CD4-positive, CD25-positive, alpha-beta regulatory T cell (primary cell): ENCODE measurements at regions not wholly inside any gene's neighbourhood (a gene's known extent, or its start where the extent isn't known, plus 50 kb on each side); places are given as distances from the start of the nearest gene placed in this dataset.

Experiments used
- ATAC-seq, 2 donors: fragments of 150-1000 bp; cut with Tn5 transposase; one replicate each; pipeline ENCODE4 v1.10.0; 2021; ENCODE audit warnings: low read depth in 2 of 2, moderate number of reproducible peaks in 2 of 2, moderate library complexity in 1 of 2
- DNase-seq, 3 donors: peaks; one replicate each; pipeline versions ENCODE4 v3.0.0 to v3.0.0-alpha.2; 2012 to 2022; ENCODE audit warnings: mixed read lengths in 1 of 3
- H3K27ac ChIP-seq: one replicate; pipeline ENCODE4 v1.7.0; 2013; ENCODE audit warnings: mild to moderate bottlenecking, low read length; ENCODE audit not compliant: insufficient read depth, poor library complexity, severe bottlenecking
- H3K27me3 ChIP-seq: one replicate; pipeline ENCODE4 v1.7.0; 2013; ENCODE audit warnings: low read length; ENCODE audit not compliant: control insufficient read depth, insufficient read depth
- H3K36me3 ChIP-seq: one replicate; pipeline ENCODE4 v1.7.0; 2013; ENCODE audit warnings: mild to moderate bottlenecking, low read length, moderate library complexity; ENCODE audit not compliant: control insufficient read depth, insufficient read depth
- H3K4me1 ChIP-seq: 2 replicates; pipeline ENCODE4 v1.7.0; 2013; ENCODE audit warnings: mild to moderate bottlenecking, low read length; ENCODE audit not compliant: insufficient read depth, control insufficient read depth, poor library complexity, severe bottlenecking
- H3K4me3 ChIP-seq: one replicate; pipeline ENCODE4 v1.7.0; 2013; ENCODE audit warnings: low read depth, mild to moderate bottlenecking, low read length, moderate library complexity
- H3K9me3 ChIP-seq, 2 experiments: 1 replicate in 1 of 2; 2 replicates in 1 of 2; pipeline ENCODE4 v1.7.0; 2013; ENCODE audit warnings: low read length in 2 of 2, mild to moderate bottlenecking in 1 of 2, moderate library complexity in 1 of 2; ENCODE audit not compliant: control insufficient read depth in 2 of 2
- H3K27ac Mint-ChIP-seq, 3 donors: one replicate each; pipeline ENCODE4 v1.8.0; 2020 to 2022; ENCODE audit warnings: mild to moderate bottlenecking in 3 of 3, mixed read lengths in 3 of 3, moderate library complexity in 2 of 3
- H3K27me3 Mint-ChIP-seq: one replicate; pipeline ENCODE4 v1.8.0; 2022; ENCODE audit warnings: mild to moderate bottlenecking, mixed read lengths
- H3K36me3 Mint-ChIP-seq: one replicate; pipeline ENCODE4 v1.8.0; 2020; ENCODE audit warnings: mixed read lengths
- H3K4me1 Mint-ChIP-seq, 4 donors: one replicate each; pipeline ENCODE4 v1.8.0; 2020 to 2022; ENCODE audit warnings: mixed read lengths in 4 of 4, mild to moderate bottlenecking in 1 of 4
- H3K4me3 Mint-ChIP-seq, 4 donors: one replicate each; pipeline ENCODE4 v1.8.0; 2020 to 2022; ENCODE audit warnings: mild to moderate bottlenecking in 4 of 4, mixed read lengths in 4 of 4, moderate library complexity in 3 of 4
- H3K9me3 Mint-ChIP-seq, 7 donors: one replicate each; pipeline ENCODE4 v1.8.0; 2020 to 2022; ENCODE audit warnings: mixed read lengths in 7 of 7, mild to moderate bottlenecking in 3 of 7, moderate library complexity in 2 of 7

DNA sequence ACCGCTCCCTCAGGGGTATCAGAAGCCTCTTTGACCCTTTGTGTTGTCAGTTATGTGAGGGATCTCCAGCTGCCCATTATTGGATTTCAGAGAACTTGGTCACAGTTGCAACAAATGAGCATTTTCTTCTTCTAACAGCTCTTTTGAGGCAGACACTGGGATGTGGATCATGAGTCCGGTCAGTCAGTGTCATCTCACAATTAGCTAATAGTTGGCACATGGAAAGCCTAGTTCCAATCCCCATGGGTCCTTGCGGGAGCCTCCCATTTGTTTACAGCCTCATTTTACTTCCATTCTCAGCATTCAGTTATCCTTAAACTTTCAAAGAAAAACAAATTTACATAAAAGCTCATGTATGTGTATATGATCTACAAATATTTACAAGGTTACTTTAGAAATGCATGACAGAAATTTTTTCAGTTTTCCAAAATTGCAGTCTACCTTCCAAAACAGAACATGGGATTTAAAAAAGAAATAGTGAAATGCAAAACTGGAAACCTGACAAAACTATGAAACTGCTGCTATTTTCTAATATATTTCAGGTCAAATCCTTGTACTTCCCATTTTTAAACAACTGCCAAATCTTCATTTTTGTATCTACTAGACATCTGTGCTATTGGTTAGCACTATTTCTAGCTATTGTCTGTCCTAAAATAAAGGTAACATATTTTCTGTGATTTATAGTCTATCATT is 547.1 kb upstream of the ZEB2 start:
- no peaks in the 10 kb centered on the region for H3K9me3 ChIP-seq
- H3K4me1 ChIP-seq, result no peaks in the 10 kb centered on the region
- ATAC-seq (no peak), DNase-seq (no peak)
- H3K36me3 Mint-ChIP-seq, result no peaks in the 10 kb centered on the region
- H3K27ac ChIP-seq, result no peak overlapping the region
- no peak overlapping the region for H3K4me3 Mint-ChIP-seq
- H3K4me1 Mint-ChIP-seq, result no peaks in the 10 kb centered on the region
- no peaks in the 10 kb centered on the region for H3K36me3 ChIP-seq
- H3K27me3 ChIP-seq, result no peaks in the 10 kb centered on the region
- H3K27me3 Mint-ChIP-seq, result peaks cover 4% of the 10 kb centered on the region
- no peak overlapping the region for H3K4me3 ChIP-seq
- peaks cover 0 to 7% (median 0%) of the 10 kb centered on the region in 7 donors for H3K9me3 Mint-ChIP-seq
- no peak overlapping the region for H3K27ac Mint-ChIP-seq

DNA sequence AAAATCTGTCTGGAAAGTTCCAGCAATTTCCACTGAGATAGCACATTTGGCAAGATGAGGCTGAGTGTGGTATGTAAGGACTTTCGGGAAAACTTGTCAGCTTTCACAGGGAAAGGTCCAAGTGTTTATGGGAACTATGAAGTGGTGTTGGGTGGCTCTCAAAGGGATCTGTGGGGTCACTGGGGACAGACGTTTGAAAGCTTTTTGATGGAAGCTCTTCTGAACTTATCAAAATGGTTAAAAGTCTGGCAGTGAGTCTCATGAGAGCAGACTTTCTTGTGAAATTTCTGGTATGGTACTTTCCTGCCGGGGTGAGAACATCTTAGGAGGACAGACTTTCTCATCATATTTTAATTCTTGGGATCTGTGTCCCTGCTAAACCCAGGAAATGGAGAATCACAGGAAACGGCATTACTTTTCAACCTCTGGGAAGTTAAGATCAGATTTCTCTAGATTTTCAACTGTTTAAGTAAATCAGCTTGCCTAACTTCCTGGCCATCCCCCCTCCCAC is 546.3 kb upstream of the ZEB2 start:
- Mint-ChIP-seq H3K27ac (no peak overlapping the region), H3K4me1 (no peaks in the 10 kb centered on the region), H3K27me3 (peaks cover 4% of the 10 kb centered on the region), H3K9me3 (peaks cover 0 to 7% (median 0%) of the 10 kb centered on the region in 7 donors), H3K36me3 (no peaks in the 10 kb centered on the region), H3K4me3 (no peak overlapping the region)
- no peak overlapping the region for H3K4me3 ChIP-seq
- DNase-seq, result no peak
- no peak for ATAC-seq
- no peaks in the 10 kb centered on the region for H3K36me3 ChIP-seq
- H3K27me3 ChIP-seq, result no peaks in the 10 kb centered on the region
- H3K4me1 ChIP-seq, result no peaks in the 10 kb centered on the region
- H3K9me3 ChIP-seq, result no peaks in the 10 kb centered on the region
- H3K27ac ChIP-seq, result no peak overlapping the region

DNA sequence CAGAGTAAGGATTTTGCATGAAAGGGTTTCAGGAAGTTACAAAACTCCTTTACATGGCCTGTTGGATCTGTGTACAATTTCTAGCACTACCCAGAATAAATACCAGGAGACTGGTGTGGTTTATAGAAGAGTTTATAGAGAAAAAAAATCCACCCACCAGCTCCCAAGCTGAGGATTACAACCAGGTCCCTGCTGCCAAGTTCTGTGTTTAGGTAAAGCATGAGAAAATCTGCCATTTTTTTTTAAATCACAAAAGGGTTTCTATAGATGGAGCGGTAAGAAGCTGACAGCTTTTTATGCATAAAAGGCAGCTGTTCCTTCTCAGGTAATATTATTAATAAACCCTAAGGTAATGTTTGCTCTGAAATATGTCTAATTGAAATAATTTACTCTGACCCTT is 545.4 kb upstream of the ZEB2 start:
- Histone ChIP-seq H3K9me3 (no peaks in the 10 kb centered on the region), H3K4me3 (no peak overlapping the region), H3K27ac (no peak overlapping the region), H3K27me3 (no peaks in the 10 kb centered on the region), H3K4me1 (no peaks in the 10 kb centered on the region), H3K36me3 (no peaks in the 10 kb centered on the region)
- ATAC-seq, result no peak
- no peak overlapping the region for H3K4me3 Mint-ChIP-seq
- no peaks in the 10 kb centered on the region for H3K36me3 Mint-ChIP-seq
- H3K4me1 Mint-ChIP-seq, result no peaks in the 10 kb centered on the region
- H3K27ac Mint-ChIP-seq, result no peak overlapping the region
- H3K9me3 Mint-ChIP-seq, result peaks cover 0 to 7% (median 0%) of the 10 kb centered on the region in 7 donors
- no peak for DNase-seq
- H3K27me3 Mint-ChIP-seq, result peaks cover 4% of the 10 kb centered on the region

DNA sequence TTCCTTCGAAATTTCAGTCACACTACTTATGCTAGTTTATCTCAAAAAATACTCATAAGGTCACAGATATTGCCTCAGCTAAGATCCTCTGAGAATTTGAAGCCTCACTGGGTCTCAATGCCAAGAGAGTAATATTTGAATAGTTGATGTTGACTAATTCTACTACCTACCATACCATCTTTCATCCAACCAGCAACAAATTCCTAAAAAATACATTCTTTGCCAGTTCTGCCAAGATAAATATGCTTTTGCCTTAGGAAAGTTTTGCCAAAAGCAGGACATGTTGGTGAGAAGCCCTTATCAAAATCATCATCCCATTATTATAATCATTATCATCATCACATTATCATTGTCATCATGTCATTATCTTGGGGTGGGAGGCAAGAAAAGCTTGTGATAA is 544.6 kb upstream of the ZEB2 start:
- H3K27me3 ChIP-seq, result no peaks in the 10 kb centered on the region
- DNase-seq (no peak), ATAC-seq (no peak)
- H3K4me3 Mint-ChIP-seq, result no peak overlapping the region
- no peaks in the 10 kb centered on the region for H3K36me3 Mint-ChIP-seq
- H3K9me3 ChIP-seq, result no peaks in the 10 kb centered on the region
- no peaks in the 10 kb centered on the region for H3K36me3 ChIP-seq
- no peaks in the 10 kb centered on the region for H3K4me1 Mint-ChIP-seq
- H3K27me3 Mint-ChIP-seq, result peaks cover 4% of the 10 kb centered on the region
- H3K27ac Mint-ChIP-seq, result no peak overlapping the region
- peaks cover 0 to 7% (median 0%) of the 10 kb centered on the region in 7 donors for H3K9me3 Mint-ChIP-seq
- no peak overlapping the region for H3K4me3 ChIP-seq
- H3K4me1 ChIP-seq, result no peaks in the 10 kb centered on the region
- H3K27ac ChIP-seq, result no peak overlapping the region

DNA sequence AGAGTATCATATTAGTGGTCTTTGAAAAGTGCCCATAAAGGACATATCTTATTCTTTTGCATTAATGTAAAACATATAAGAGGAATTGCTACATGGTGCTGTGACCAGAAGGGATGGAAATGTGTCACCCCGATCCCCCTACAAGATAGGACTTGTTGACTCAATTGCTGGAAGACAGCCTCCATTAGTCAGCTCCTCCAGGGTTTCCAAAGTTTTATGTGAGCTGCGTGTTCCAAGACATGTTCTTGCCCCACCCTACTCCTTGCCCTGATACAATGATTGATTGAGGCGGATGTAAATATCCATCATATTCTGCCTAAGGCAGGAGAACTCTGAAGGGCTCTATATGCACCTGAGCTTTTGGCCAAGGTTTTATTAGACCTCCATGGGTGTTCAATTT is 541.0 kb upstream of the ZEB2 start:
- H3K27me3 ChIP-seq, result no peaks in the 10 kb centered on the region
- no peak overlapping the region for H3K4me3 ChIP-seq
- no peaks in the 10 kb centered on the region for H3K9me3 ChIP-seq
- DNase-seq (no peak), ATAC-seq (no peak)
- Mint-ChIP-seq H3K4me3 (no peak overlapping the region), H3K4me1 (no peaks in the 10 kb centered on the region), H3K27ac (no peak overlapping the region), H3K36me3 (no peaks in the 10 kb centered on the region), H3K27me3 (peaks cover 4% of the 10 kb centered on the region), H3K9me3 (peaks cover 0 to 7% (median 0%) of the 10 kb centered on the region in 7 donors)
- H3K27ac ChIP-seq, result no peak overlapping the region
- H3K36me3 ChIP-seq, result no peaks in the 10 kb centered on the region
- H3K4me1 ChIP-seq, result no peaks in the 10 kb centered on the region

DNA sequence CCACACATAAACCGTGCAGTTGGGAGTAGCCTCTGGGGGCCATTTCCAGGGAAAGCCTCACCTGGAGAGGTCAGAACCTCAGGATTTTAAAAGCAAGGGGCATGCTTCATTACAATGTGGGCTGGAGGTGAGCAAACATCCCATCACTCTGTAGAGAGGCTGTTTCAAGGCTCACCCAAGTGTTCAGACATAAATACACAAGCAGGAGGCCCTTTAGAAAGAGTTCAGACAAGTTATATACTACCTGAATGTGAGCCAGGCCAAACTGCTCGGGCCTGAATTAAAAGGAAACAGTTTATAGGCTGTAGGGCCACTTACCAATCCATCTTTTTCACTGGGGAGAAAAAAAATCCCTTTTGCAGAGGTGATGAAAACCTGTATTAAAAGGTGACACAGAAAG is 540.0 kb upstream of the ZEB2 start:
- H3K4me3 Mint-ChIP-seq, result no peak overlapping the region
- H3K27ac ChIP-seq, result no peak overlapping the region
- ATAC-seq (no peak), DNase-seq (no peak)
- no peaks in the 10 kb centered on the region for H3K27me3 ChIP-seq
- no peak overlapping the region for H3K4me3 ChIP-seq
- no peaks in the 10 kb centered on the region for H3K4me1 Mint-ChIP-seq
- no peaks in the 10 kb centered on the region for H3K36me3 Mint-ChIP-seq
- H3K9me3 Mint-ChIP-seq, result peaks cover 0 to 7% (median 2%) of the 10 kb centered on the region in 7 donors
- H3K36me3 ChIP-seq, result no peaks in the 10 kb centered on the region
- H3K4me1 ChIP-seq, result no peaks in the 10 kb centered on the region
- peaks cover 4% of the 10 kb centered on the region for H3K27me3 Mint-ChIP-seq
- H3K9me3 ChIP-seq, result no peaks in the 10 kb centered on the region
- no peak overlapping the region for H3K27ac Mint-ChIP-seq

DNA sequence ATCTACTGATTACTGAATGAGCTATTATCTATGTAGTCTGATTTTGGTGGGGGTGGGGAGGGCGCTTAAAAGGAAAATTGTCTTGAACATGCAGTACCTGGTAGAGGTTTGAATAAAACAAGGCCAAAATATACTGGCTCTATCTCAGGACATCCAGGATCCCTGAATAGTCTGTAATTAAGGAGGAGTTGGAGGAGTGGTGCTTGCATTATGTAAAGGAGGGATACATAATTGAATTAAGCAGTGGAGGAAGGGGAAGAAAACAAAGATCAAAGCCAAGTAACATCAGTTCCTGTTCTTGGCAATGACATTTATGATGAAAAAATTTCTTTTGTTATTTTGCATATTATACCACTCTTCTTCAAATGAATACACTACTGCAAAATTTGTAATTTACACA is 539.4 kb upstream of the ZEB2 start:
- Histone ChIP-seq H3K27ac (no peak overlapping the region), H3K4me1 (no peaks in the 10 kb centered on the region), H3K36me3 (no peaks in the 10 kb centered on the region), H3K4me3 (no peak overlapping the region), H3K27me3 (no peaks in the 10 kb centered on the region), H3K9me3 (no peaks in the 10 kb centered on the region)
- H3K9me3 Mint-ChIP-seq, result peaks cover 0 to 7% (median 2%) of the 10 kb centered on the region in 7 donors
- no peak overlapping the region for H3K4me3 Mint-ChIP-seq
- H3K27me3 Mint-ChIP-seq, result peaks cover 4% of the 10 kb centered on the region
- H3K4me1 Mint-ChIP-seq, result no peaks in the 10 kb centered on the region
- ATAC-seq (no peak), DNase-seq (no peak)
- H3K36me3 Mint-ChIP-seq, result no peaks in the 10 kb centered on the region
- H3K27ac Mint-ChIP-seq, result no peak overlapping the region

DNA sequence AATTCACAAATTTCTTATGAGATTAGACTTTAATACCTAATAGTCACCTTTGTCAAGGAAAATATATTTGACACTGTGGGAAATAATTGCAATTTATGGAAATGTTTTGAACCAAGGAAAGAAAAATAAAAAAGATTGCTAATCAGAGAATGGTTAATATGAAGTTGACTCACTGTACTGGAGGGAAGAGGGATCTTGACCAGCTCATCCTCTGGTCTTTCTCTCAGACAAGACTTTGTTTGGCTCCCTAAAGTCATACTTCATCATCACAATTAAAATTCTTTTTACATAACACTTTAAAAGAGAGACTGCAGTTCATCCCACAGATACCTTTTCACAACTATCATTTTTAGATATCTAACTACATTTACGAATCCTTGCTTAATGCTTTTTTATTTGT is 538.5 kb upstream of the ZEB2 start:
- no peak overlapping the region for H3K27ac Mint-ChIP-seq
- peaks cover 0 to 5% (median 3%) of the 10 kb centered on the region in 7 donors for H3K9me3 Mint-ChIP-seq
- H3K4me1 Mint-ChIP-seq, result no peaks in the 10 kb centered on the region

More for the DNA sequence above, 538.5 kb upstream of the ZEB2 start:
- H3K4me3 Mint-ChIP-seq, result no peak overlapping the region
- no peak for DNase-seq
- no peaks in the 10 kb centered on the region for H3K9me3 ChIP-seq
- H3K27me3 ChIP-seq, result no peaks in the 10 kb centered on the region
- ATAC-seq, result no peak
- H3K4me3 ChIP-seq, result no peak overlapping the region
- no peaks in the 10 kb centered on the region for H3K36me3 ChIP-seq
- H3K4me1 ChIP-seq, result no peaks in the 10 kb centered on the region
- no peaks in the 10 kb centered on the region for H3K36me3 Mint-ChIP-seq
- peaks cover 4% of the 10 kb centered on the region for H3K27me3 Mint-ChIP-seq
- no peak overlapping the region for H3K27ac ChIP-seq
